ENCODE measurements at regions not wholly inside any gene's neighbourhood (a gene's known extent, or its start where the extent isn't known, plus 50 kb on each side); places are given as distances from the start of the nearest gene placed in this dataset.
"Not testable (repeated sequence)": the region's sequence is repeated elsewhere in the genome, so short reads cannot be mapped to it uniquely, and the experiment has no call there.

- no peak for DNase-seq
Measured at GRCh38 chr5:17326600-17327037, 109.2 kb downstream of the BASP1 start.

DNA sequence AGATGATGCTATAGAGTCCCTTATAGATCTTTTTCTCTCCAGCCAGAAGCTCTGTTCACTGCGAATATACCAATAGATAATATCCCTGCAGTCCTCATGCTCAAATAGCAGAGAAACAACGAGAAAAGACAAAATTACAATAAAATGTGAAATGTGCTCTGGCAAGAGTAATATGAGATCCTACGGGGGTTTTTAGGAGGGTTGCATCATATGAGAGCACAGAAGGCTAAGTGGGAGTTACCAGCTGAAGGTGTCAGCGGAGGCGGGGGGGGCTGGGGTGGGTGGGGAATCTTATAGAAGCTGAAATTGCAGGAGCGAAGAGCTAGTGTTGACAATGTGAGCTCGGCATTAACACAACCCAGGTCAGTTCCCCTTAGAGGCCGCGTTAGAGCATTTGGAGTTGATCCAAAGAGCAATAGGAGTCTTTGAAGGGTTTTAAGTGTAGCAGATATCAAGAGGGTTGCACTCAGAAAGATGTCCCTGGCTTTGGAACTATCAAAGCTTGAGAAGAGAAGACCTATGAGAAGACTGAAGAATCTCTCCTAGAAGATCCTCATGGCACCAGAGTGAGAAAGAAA is 109.7 kb downstream of the BASP1 start:
- no peak for DNase-seq

- DNase-seq, result no peak
Measured at GRCh38 chr5:17329571-17329970, 112.1 kb downstream of the BASP1 start.

DNA sequence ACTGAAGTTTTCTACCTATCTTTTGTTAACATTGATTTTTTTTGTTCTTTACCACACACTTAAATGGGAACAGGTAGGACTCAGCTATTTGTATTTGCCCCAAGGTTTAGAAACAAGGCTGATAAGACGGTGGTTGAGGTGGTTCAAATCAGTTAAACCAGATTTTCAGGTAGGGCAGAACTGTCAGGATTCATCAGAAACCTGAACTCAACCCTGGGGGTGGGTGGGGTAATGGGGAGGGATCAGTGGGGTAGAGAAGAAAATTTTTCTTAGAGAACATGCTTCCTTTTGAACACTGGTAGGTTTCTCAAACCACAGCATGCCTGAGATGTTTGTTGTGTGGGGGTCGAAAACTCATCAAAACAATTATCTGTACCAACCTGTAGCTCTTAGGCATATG is 113.0 kb downstream of the BASP1 start:
- DNase-seq, result no peak

- DNase-seq, result no peak
Measured at GRCh38 chr5:17331651-17332050, 114.2 kb downstream of the BASP1 start.

- no peak for DNase-seq
Measured at GRCh38 chr5:17333755-17334154, 116.3 kb downstream of the BASP1 start.

GRCh38 chr5:17336054-17336453 is 118.6 kb downstream of the BASP1 start:
- no peak for DNase-seq

GRCh38 chr5:17336723-17337122 is 119.3 kb downstream of the BASP1 start:
- not testable (repeated sequence) for DNase-seq

DNA sequence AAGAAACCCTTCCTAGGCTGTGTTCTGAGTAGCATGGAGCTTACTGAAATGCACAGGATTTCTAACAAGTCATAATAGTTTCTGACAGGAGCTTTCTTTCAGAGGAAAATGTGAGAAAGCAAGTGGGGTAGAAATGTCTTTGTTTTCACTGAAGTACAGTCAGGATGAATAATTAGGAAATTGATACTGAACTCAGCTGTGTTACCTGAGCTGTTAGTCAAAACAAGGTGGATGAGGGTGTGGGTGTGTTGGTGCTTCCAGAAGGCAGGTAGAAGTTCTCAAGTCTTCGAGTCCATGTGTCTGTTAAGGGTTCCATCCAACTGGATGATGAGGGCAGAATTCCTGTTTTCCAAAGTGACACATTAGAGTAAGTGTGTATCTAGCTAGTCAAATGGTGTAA is 122.4 kb downstream of the BASP1 start:
- DNase-seq, result no peak

- no peak for DNase-seq
Measured at GRCh38 chr5:17340379-17340778, 122.9 kb downstream of the BASP1 start.

DNA sequence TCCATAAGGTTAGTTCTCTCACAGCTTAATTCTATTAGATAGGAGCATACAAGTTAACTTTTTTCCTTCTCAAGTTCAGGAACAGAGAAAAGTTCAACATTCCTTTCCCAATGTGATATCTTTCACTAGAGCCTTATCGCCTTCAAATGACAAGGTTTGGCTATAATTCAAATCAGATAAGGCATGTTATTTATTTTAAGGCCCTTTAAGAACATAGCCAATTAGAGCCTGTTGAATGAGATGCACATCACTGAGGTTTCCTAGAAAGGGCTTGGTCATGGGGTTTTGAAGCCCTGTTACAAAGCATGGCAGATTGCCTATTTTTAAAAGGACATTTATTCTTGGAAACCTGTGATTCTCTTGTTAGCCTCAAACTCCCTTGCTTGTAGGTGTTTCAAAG is 123.4 kb downstream of the BASP1 start:
- no peak for DNase-seq

DNA sequence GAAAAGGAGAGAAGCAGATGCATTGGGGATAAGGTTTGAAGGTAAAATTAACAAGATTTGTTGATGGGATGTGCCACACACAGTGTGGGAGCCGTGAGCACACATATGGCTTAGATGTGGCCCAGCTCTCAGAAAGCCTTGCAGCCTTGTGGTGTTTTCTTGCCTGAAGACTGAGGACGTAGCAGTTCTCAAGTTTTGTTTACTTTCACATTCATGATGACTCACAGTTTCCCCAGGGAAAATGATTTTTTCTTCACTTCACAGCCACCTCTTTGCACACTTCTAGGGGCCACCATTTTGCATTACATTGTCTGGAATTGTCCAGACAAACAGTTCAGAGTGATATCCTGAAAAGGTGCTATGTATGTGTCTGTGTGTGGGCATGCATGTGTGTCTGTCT is 126.2 kb downstream of the BASP1 start:
- DNase-seq, result no peak

DNA sequence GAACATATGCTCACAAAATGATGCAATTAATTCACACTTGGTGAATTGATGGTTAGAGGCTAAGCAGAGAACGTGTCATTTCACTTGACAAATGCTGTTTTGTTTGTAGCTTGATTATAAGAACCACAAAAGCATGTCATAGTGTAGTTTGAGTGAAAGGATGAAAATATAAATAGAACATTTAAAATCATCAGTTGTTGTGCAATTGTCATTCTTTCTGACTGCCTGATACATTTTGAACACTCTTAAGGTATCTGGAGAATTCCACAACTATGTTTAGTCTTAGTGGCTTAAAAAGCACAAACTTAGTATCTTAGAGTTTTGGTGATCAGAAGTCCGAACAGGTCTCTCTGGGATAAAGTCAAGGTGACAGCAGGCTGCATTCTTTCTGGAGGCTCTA is 129.4 kb downstream of the BASP1 start:
- no peak for DNase-seq

- no peak for DNase-seq
Measured at GRCh38 chr5:17352223-17352622, 134.8 kb downstream of the BASP1 start.

GRCh38 chr5:17354265-17354664 is 136.8 kb downstream of the BASP1 start:
- DNase-seq, result no peak

- no peak for DNase-seq
Measured at GRCh38 chr5:17355586-17356346, 138.3 kb downstream of the BASP1 start.

GRCh38 chr5:17356551-17356950 is 139.1 kb downstream of the BASP1 start:
- DNase-seq, result no peak

DNA sequence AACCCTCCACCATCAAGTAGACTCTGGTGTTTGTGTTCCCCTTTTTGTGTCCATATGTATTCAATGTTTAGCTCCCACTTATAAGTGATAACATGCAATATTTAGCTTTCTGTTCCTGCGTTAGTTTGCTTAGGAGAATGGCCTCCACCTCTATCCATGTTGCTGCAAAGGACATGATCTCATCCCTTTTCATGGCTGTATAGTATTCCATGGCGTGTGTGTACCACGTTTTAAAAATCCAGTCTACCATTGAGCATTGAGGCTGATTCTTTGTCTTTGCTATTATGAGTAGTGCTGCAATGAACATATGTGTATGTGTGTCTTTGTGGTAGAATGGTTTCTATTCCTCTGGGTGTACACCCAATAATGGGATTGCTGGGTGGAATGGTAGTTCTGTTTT is 140.1 kb downstream of the BASP1 start:
- no peak for DNase-seq

- no peak for DNase-seq
Measured at GRCh38 chr5:17358031-17358430, 140.0 kb upstream of the TAF11L2 start.

DNA sequence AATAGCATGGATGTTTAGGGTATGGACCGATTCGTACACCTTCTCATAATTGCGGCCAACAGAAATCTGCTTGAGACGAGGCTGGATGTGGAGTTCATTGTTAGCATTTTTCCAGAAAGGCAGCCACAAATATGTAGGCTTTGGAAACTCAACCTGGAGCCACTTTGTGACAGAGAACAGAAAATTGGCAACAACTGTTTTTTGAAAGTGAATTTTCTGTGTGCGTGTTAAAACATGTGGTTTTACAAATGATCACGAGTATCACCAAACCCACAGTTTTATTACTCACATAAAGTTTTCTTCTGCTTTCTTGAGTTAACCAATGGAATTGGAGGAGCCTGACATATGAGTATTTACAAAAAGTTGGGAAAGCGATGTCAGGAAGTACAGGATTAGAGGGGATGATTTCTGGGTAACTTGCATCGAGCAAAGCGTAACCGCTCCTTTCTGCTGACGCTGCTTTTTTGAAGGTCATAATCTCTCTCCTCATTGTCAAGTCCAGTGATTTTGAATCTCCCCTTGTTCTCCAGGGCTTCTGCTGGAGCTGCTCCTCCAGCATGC is 138.5 kb upstream of the TAF11L2 start:
- DNase-seq, result no peak

GRCh38 chr5:17360879-17361278 is 137.2 kb upstream of the TAF11L2 start:
- no peak for DNase-seq

GRCh38 chr5:17361331-17361730 is 136.7 kb upstream of the TAF11L2 start:
- DNase-seq, result no peak

- no peak for DNase-seq
Measured at GRCh38 chr5:17364987-17365810, 132.8 kb upstream of the TAF11L2 start.

GRCh38 chr5:17365811-17366138 is 132.3 kb upstream of the TAF11L2 start:
- no peak for DNase-seq

Data from CD4-positive, alpha-beta T cell treated with Interleukin-12 subunit alpha and Interleukin-12 subunit beta, for 1 hour (primary cell).